Thoracic aorta (tissue), 2 donors: ENCODE measurements at regions not wholly inside any gene's neighbourhood (a gene's known extent, or its start where the extent isn't known, plus 50 kb on each side); places are given as distances from the start of the nearest gene placed in this dataset.

ENCODE experiments used
- ATAC-seq: fragments of 150-250 bp; one replicate; pipeline ENCODE4 v1.8.0; 2017; ENCODE audit warnings: low read depth; ENCODE audit not compliant: insufficient number of reproducible peaks, low FRiP score
- DNase-seq: peaks from one replicate; pipeline ENCODE4 v3.0.0-alpha.2; 2020; ENCODE audit warnings: low spot score
- H3K27ac ChIP-seq, 2 donors: fragments of 200-600 bp; sonication (generic); 1 replicate in 1 of 2; 2 replicates in 1 of 2; pipeline ENCODE4 v1.5.1; 2016; ENCODE audit warnings: mild to moderate bottlenecking in 2 of 2, moderate library complexity in 2 of 2
- H3K27me3 ChIP-seq: fragments of 200-600 bp; sonication (generic); replicated peaks from 2 replicates; pipeline ENCODE4 v1.6.0; 2016; ENCODE audit warnings: mild to moderate bottlenecking; ENCODE audit not compliant: insufficient read depth
- H3K36me3 ChIP-seq: fragments of 200-600 bp; sonication (generic); one replicate; pipeline ENCODE4 v1.5.1; 2016
- H3K4me1 ChIP-seq, 2 donors: fragments of 200-600 bp; sonication (generic); 1 replicate in 1 of 2; 2 replicates in 1 of 2; pipeline versions ENCODE4 v1.5.1 to v1.6.0; 2016; ENCODE audit warnings: low read depth in 2 of 2, mild to moderate bottlenecking in 1 of 2; ENCODE audit not compliant: control insufficient read depth in 1 of 2
- H3K4me3 ChIP-seq: fragments of 200-600 bp; sonication (generic); 2 replicates; pipeline ENCODE4 v1.5.1; 2016; ENCODE audit warnings: mild to moderate bottlenecking
- H3K9me3 ChIP-seq: fragments of 200-600 bp; sonication (generic); 2 replicates; pipeline ENCODE4 v1.5.1; 2016
- CTCF ChIP-seq: fragments of 200-600 bp; sonication (generic); IDR thresholded peaks from one replicate; pipeline ENCODE4 v1.5.1; 2019; ENCODE audit warnings: antibody characterized with exemption

GRCh38 chr1:188499690-188500089 is 1670.9 kb downstream of the PLA2G4A start:
- no peaks in the 10 kb centered on the region for H3K36me3 ChIP-seq
- no peaks in the 10 kb centered on the region for H3K9me3 ChIP-seq
- no peak overlapping the region for H3K27ac ChIP-seq
- no peak overlapping the region for H3K4me3 ChIP-seq
- DNase-seq (no peak), ATAC-seq (no peak)
- no peaks in the 10 kb centered on the region for H3K4me1 ChIP-seq
- no peaks in the 10 kb centered on the region for H3K27me3 ChIP-seq
- TF ChIP-seq CTCF = no peak

DNA sequence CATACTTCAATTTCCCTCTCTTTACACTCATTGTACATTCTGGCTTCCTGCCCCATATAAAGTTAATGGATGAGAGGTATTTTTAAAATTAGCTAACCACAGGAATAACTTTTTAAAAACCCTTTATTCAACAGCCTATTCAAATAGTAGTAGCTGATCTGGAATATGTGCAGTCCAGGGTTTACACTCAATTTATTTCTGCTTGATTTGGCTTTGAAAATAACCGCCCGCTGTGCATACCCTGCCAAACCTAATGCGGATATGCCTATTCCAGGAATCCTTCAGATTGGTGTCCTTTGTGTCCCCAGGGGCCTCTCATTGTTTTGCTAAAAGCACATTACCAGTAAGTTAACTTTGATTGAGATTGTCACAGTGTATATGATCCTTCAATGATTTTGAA is 1686.2 kb downstream of the PLA2G4A start:
- no peaks in the 10 kb centered on the region for H3K9me3 ChIP-seq
- DNase-seq = no peak
- no peaks in the 10 kb centered on the region for H3K36me3 ChIP-seq
- no peak overlapping the region for H3K4me3 ChIP-seq
- no peak for ATAC-seq
- H3K27me3 ChIP-seq = no peaks in the 10 kb centered on the region
- no peaks in the 10 kb centered on the region for H3K4me1 ChIP-seq
- no peak for TF ChIP-seq CTCF
- no peak overlapping the region for H3K27ac ChIP-seq

- no peak overlapping the region for H3K27ac ChIP-seq
- no peak for DNase-seq
- no peaks in the 10 kb centered on the region for H3K9me3 ChIP-seq
- no peaks in the 10 kb centered on the region for H3K27me3 ChIP-seq
- no peaks in the 10 kb centered on the region for H3K4me1 ChIP-seq
- no peaks in the 10 kb centered on the region for H3K36me3 ChIP-seq
- H3K4me3 ChIP-seq = no peak overlapping the region
- no peak for TF ChIP-seq CTCF
- no peak for ATAC-seq
Observed at GRCh38 chr1:188517139-188517538, 1688.4 kb downstream of the PLA2G4A start.

DNA sequence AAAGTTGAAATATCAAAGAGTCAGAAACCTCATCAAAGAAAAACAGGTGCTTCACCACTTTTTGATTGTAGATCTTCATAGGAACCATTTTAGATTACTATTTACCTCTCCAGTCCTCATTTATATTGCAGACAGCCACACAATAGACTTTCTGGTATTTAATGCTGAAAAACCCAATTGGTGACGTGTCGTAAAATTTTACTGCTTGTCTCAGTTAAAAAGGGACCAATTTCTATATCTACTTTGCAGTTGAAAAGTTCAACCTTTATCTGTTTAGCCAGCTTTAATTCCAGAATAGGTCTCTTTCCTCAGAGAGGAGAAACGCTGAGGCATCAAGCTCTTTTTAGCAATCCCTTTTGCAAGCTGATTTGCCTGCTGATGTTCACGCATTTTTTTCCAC is 1722.4 kb downstream of the PLA2G4A start:
- H3K36me3 ChIP-seq = no peaks in the 10 kb centered on the region
- ATAC-seq = no peak
- H3K9me3 ChIP-seq = no peaks in the 10 kb centered on the region
- H3K4me3 ChIP-seq = no peak overlapping the region
- no peak for TF ChIP-seq CTCF
- H3K4me1 ChIP-seq = no peaks in the 10 kb centered on the region
- no peaks in the 10 kb centered on the region for H3K27me3 ChIP-seq
- no peak overlapping the region for H3K27ac ChIP-seq
- no peak for DNase-seq

GRCh38 chr1:188557053-188557452 is 1728.3 kb downstream of the PLA2G4A start:
- no peak for DNase-seq
- Histone ChIP-seq H3K4me1 (no peaks in the 10 kb centered on the region), H3K27me3 (no peaks in the 10 kb centered on the region), H3K9me3 (no peaks in the 10 kb centered on the region), H3K4me3 (no peak overlapping the region), H3K36me3 (no peaks in the 10 kb centered on the region), H3K27ac (no peak overlapping the region)
- no peak for ATAC-seq
- no peak for TF ChIP-seq CTCF
